NCI-H748 (cell line): ENCODE measurements at regions not wholly inside any gene's neighbourhood (a gene's known extent, or its start where the extent isn't known, plus 50 kb on each side); places are given as distances from the start of the nearest gene placed in this dataset.

Experiments
- DNase-seq: peaks from one replicate; lab custom pipeline; 2025; ENCODE audit not compliant: unreplicated experiment; lab: John Stamatoyannopoulos, UW

DNA sequence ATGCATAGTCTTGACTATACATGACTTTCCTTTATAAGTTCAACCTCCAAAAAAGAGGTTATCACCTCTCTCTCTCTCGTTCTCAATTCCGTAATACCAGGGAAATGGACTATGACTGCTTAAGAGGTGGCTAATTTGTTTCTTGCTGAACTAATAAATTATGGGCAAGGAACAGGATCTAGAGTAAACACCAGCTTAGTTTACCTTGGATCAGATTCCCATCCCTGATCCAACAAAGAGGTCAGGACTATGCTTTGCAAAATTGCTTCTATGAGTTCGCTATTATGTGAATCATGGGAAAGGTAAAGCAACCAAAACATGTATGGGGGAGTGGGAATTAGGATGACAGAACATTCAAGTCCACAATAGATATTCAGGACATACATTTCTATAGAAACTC is 630.7 kb downstream of the HACE1 start:
- DNase-seq, result peak; percentile 97

DNA sequence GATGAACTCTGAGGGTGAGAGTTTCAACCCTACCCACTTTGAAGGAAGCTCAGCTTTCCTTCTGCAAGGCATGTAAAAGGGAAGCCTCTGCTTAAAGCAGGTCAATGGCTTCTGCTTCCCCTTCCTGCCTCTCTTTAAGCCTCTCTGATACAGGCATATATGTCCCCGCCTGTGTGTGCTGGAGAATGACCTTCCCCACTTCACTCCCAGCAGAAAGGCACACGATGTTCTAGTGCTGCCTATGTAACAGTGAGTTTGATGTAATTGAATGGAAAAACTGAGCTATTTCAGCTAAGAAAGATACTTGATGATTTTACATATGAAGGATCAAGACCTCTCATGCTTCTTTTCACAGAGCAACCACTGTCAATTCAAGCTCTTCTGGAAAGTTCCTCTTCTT is 632.2 kb downstream of the HACE1 start:
- no peak for DNase-seq

DNA sequence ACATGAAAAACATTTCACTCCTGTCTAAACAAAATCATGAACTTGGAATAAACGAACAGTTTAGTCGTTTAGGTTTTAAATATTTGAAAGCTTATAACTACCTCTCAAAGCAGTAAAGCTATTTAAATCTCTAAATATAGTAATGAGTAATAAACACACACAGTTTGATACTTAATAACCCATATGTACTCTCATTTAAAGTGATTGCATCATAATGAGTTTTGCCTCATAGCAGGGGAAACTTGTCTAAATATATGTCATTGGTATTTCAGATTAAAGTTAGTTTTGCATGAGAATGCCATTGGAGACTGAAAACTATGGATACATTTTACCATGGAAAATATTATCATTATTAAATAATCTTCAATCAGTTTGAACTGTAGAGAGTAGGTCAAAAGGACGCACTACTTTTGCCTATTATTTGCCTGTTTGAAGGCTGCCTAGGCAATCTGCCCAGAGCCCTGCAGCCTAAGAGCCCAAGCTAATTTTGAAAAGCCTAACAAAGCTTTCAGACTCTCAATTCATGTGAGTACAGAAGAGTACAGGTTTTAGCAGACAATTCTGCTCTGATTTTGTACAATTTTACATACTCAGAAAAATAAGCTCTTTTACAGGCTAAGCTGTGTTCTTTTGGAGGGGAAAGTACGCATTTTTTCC is 632.8 kb downstream of the HACE1 start:
- no peak for DNase-seq

- no peak for DNase-seq
These were observed 641.6 kb downstream of the HACE1 start for GRCh38 chr6:104218116-104218515.

DNA sequence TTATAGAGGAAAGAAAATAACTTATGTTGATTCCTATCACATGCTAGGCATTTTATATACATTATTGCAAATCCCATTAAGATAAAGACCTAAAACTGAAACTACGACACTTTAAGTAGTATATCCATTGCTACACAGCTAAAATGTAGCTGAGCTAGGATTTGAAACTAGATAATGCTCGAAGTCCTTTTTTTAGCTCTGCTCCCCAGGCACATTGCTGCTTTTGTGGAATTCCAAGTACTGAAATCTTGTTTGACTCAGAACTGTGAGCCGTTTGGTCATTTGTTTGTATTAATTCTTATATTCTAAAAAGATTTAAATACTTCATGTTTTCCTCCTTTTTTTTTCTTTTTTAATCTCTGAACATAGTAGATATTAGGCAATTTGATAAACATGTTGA is 644.8 kb downstream of the HACE1 start:
- no peak for DNase-seq

GRCh38 chr6:104212977-104213668 is 646.6 kb downstream of the HACE1 start:
- no peak for DNase-seq

DNA sequence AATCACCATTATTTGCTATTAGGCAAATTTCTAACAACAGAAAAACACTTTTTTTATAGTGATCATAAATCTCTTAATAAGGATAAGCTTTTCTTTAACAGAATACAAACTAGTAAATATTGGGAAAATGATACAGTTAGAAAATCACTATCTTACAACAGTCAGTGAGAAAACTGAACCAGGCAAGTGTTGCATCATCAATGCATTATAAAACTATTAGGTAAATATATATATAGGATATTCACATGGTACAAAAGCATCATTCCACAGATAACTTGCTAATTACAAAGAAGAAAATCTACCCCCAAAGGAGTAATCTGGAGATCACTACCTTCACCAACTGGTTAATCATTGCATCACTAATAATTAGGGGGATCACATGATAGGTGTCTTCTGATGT is 652.1 kb downstream of the HACE1 start:
- DNase-seq, result no peak

DNA sequence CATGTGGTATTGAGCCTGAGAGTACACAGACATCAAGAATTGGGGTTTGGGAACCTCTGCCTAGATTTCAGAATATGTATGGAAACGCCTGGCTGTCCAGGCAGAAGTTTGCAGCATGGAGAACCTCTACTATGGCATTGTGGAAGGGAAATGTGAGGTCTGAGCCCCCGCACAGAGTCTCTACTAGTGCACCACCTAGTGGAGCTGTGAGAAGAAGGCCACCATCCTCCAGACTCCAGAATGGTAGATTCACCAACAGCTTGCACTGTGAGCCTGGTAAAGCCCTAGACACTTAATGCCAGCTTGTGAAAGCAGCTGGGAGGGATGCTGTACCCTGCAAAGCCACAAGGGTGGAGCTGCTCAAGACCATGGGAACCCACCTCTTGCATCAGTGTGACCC is 658.2 kb downstream of the HACE1 start:
- DNase-seq, result peak; percentile 19

GRCh38 chr6:104187616-104188015 is 672.1 kb downstream of the HACE1 start:
- DNase-seq, result no peak

DNA sequence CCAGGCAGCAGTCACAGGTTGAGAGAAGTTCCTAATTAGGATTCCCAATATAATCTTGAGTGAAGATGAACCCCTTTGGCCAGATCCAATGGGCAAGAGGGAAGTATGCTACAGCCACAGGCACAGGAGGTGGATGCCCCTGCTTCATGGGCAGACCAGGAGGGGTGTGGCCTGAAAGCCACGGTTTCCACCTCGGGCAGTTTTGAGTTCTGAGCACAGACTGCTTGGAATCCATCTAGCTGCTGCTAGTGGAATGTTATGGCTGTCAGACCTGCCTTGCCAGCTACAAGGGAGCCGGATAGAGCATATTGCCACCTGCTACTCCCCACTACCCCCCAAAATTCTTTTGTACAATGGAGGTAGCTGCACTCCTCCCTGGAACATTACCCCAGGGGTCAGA is 672.9 kb downstream of the HACE1 start:
- no peak for DNase-seq

- no peak for DNase-seq
These were observed 675.8 kb downstream of the HACE1 start for GRCh38 chr6:104183816-104184435.

GRCh38 chr6:104182811-104183210 is 676.9 kb downstream of the HACE1 start:
- no peak for DNase-seq

- no peak for DNase-seq
These were observed 686.1 kb downstream of the HACE1 start for GRCh38 chr6:104173668-104174067.

DNA sequence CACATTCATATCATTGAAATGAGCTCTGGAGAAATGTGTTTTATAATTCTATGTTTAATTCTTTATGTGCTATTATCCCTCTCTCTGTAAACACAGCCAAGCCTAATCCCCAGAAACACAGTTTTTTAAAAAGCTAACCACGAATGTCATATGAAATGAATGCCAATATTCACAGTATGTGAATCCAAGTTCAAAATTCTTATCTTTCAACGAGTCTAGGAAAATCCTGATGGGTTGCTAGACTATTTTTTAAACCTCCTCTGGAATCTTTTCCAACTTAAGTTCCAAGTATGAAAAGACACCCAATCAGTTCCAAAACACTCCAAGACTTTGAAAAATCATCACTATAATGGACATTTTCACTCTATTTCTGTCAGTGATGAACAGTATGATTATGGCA is 689.3 kb downstream of the HACE1 start:
- DNase-seq, result no peak

GRCh38 chr6:104166055-104166668 is 693.6 kb downstream of the HACE1 start:
- DNase-seq, result no peak

GRCh38 chr6:104162036-104162669 is 697.6 kb downstream of the HACE1 start:
- DNase-seq, result no peak

- DNase-seq, result no peak
These were observed 700.6 kb downstream of the HACE1 start for GRCh38 chr6:104159045-104159618.

DNA sequence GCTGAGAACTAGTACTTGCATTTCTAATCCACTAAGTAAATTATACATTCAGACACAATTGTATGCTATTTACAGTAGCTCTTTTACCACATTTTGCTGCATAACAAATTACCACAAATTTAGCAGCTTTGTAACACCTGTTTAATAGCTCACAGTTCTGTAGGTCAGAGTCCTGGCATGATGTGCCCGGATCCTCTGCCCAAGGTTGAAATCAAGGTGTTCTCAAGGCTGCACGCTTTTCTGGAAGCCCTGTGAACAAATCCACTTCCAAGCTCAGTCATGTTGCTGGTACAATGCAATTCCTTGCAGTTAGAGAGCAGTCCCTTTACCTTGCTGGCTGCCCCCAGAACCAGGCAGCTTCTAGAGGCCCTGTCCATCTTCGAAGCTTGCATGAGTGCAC is 716.0 kb downstream of the HACE1 start:
- no peak for DNase-seq

GRCh38 chr6:104134876-104135275 is 724.8 kb downstream of the HACE1 start:
- no peak for DNase-seq

DNA sequence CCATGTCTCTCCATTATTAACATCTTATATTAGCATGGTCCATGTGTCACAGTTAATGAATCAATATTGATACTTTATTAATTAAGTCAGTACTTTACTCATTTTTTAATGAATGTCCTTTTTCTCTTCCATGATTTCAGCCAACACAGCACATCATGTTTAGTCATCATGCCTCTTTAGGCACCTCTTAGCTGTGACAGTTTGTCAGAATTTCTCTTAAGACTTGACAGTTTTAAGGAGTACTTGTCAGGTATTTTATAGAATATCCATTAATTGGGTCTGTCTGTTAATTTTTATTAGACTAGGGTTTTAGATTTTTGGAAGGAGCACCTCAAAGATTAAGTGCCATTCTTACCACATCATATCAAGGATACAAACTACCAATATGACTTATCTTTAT is 729.4 kb downstream of the HACE1 start:
- DNase-seq, result no peak

DNA sequence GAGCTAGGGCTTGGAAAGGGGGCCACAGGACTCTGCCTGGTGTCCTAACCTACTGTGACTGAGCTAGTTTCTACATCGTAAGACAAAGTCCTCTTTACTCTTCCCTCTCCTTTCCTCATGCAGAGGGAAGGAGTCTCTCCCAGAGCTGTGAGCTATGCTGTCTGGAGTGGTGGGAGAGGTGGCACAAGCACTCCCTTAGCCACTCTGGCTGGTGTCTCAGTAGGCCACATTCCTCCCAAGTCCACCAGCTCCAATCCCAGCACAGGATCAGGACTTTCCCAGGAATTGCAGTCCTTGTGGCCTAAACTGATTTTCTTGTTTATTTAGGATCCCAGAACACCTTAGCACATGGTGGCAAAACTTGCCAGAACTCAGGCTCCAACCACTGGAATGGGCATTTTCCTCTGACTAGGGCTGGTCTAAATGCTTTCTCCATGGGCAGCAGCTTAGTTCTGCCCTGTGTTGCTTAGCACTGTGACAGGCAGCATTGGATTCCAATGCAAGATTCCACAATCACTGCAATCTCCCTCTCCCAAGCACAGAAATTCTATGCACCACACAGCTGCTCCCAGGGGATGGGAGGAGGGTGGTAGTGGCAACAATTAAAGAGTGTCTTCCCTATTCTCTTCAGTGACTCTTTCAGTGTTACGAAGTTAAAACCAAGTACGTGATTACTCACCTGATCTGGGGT is 733.3 kb downstream of the HACE1 start:
- DNase-seq, result no peak
